Panc1 (cell line): ENCODE measurements at regions not wholly inside any gene's neighbourhood (a gene's known extent, or its start where the extent isn't known, plus 50 kb on each side); places are given as distances from the start of the nearest gene placed in this dataset.

Experiments
- POLR2AphosphoS5 ChIP-seq: IDR thresholded peaks from 2 replicates; pipeline ENCODE4 v1.6.1; 2012; ENCODE audit warnings: mild to moderate bottlenecking, low read depth, low read length, moderate library complexity
- SIN3A ChIP-seq: IDR thresholded peaks from 2 replicates; pipeline ENCODE4 v1.6.1; 2012; ENCODE audit warnings: low read depth, mild to moderate bottlenecking, low read length, moderate library complexity, borderline replicate concordance; ENCODE audit not compliant: insufficient read depth
- TF ChIP-seq, protein P1 (sequence below): fragments of 450-650 bp; IDR thresholded peaks from 2 replicates; pipeline ENCODE4 v1.5.1; 2017; ENCODE audit warnings: mild to moderate bottlenecking

- TF ChIP-seq, protein P1, sequence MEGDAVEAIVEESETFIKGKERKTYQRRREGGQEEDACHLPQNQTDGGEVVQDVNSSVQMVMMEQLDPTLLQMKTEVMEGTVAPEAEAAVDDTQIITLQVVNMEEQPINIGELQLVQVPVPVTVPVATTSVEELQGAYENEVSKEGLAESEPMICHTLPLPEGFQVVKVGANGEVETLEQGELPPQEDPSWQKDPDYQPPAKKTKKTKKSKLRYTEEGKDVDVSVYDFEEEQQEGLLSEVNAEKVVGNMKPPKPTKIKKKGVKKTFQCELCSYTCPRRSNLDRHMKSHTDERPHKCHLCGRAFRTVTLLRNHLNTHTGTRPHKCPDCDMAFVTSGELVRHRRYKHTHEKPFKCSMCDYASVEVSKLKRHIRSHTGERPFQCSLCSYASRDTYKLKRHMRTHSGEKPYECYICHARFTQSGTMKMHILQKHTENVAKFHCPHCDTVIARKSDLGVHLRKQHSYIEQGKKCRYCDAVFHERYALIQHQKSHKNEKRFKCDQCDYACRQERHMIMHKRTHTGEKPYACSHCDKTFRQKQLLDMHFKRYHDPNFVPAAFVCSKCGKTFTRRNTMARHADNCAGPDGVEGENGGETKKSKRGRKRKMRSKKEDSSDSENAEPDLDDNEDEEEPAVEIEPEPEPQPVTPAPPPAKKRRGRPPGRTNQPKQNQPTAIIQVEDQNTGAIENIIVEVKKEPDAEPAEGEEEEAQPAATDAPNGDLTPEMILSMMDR = no peak
- TF ChIP-seq POLR2AphosphoS5 = no peak
- no peak for TF ChIP-seq SIN3A
Measured at GRCh38 chr3:64900617-64901521, 213.1 kb upstream of the ADAMTS9 start.
